ENCODE measurements at regions not wholly inside any gene's neighbourhood (a gene's known extent, or its start where the extent isn't known, plus 50 kb on each side); places are given as distances from the start of the nearest gene placed in this dataset.
"Not testable (repeated sequence)": the region's sequence is repeated elsewhere in the genome, so short reads cannot be mapped to it uniquely, and the experiment has no call there.

GRCh38 chr4:123676071-123676889 lies 279.7 kb downstream of the SPRY1 start:
- Histone ChIP-seq H3K27me3 (ENCODE audit: control insufficient read depth, insufficient read depth, low read length) (no peaks in the 10 kb centered on the region), H3K36me3 (ENCODE audit: control insufficient read depth, insufficient read depth, low read length) (no peaks in the 10 kb centered on the region), H3K4me3 (ENCODE audit: low read depth, low read length) (no peak overlapping the region)
- ChIA-PET POLR2A (no interaction called here), CTCF (no interaction called here)
- no peak for TF ChIP-seq CTCF (IDR thresholded peaks at IDR 0.05; ENCODE audit: insufficient read depth, low read depth, low read length)
- DNase-seq (ENCODE audit: low read depth): no peak

GRCh38 chr4:123676890-123677229 lies 280.3 kb downstream of the SPRY1 start:
- TF ChIP-seq CTCF (IDR thresholded peaks at IDR 0.05; ENCODE audit: insufficient read depth, low read depth, low read length): no peak
- no peaks in the 10 kb centered on the region for H3K36me3 ChIP-seq (ENCODE audit: control insufficient read depth, insufficient read depth, low read length)
- ChIA-PET POLR2A (no interaction called here), CTCF (no interaction called here)
- DNase-seq (ENCODE audit: low read depth): no peak
- H3K4me3 ChIP-seq (ENCODE audit: low read depth, low read length): no peak overlapping the region
- H3K27me3 ChIP-seq (ENCODE audit: control insufficient read depth, insufficient read depth, low read length): no peaks in the 10 kb centered on the region

GRCh38 chr4:123682931-123683330 lies 286.3 kb downstream of the SPRY1 start:
- H3K27me3 ChIP-seq (ENCODE audit: control insufficient read depth, insufficient read depth, low read length): no peaks in the 10 kb centered on the region
- CTCF ChIA-PET: interaction anchor here (0.6 to 0.7 kb wide), 2 partner anchors 109 to 153 kb away, joined by 3 to 6 read pairs; no protein-coding TSS in a partner anchor
- H3K36me3 ChIP-seq (ENCODE audit: control insufficient read depth, insufficient read depth, low read length): no peaks in the 10 kb centered on the region
- TF ChIP-seq CTCF (IDR thresholded peaks at IDR 0.05; ENCODE audit: insufficient read depth, low read depth, low read length): no peak
- no peak for DNase-seq (ENCODE audit: low read depth)
- H3K4me3 ChIP-seq (ENCODE audit: low read depth, low read length): no peak overlapping the region
- POLR2A ChIA-PET: no interaction called here

GRCh38 chr4:123684937-123685336 lies 288.3 kb downstream of the SPRY1 start:
- H3K36me3 ChIP-seq (ENCODE audit: control insufficient read depth, insufficient read depth, low read length); H3K27me3 ChIP-seq (ENCODE audit: control insufficient read depth, insufficient read depth, low read length); CTCF ChIA-PET; DNase-seq (ENCODE audit: low read depth); H3K4me3 ChIP-seq (ENCODE audit: low read depth, low read length); POLR2A ChIA-PET: not testable (repeated sequence)

- H3K27me3 ChIP-seq (ENCODE audit: control insufficient read depth, insufficient read depth, low read length); DNase-seq (ENCODE audit: low read depth); POLR2A ChIA-PET; CTCF ChIA-PET; H3K4me3 ChIP-seq (ENCODE audit: low read depth, low read length); H3K36me3 ChIP-seq (ENCODE audit: control insufficient read depth, insufficient read depth, low read length): not testable (repeated sequence)
Observed at GRCh38 chr4:123695531-123695930, 298.9 kb downstream of the SPRY1 start.

- ChIA-PET CTCF (no interaction called here), POLR2A (no interaction called here)
- Histone ChIP-seq H3K36me3 (ENCODE audit: control insufficient read depth, insufficient read depth, low read length) (no peaks in the 10 kb centered on the region), H3K27me3 (ENCODE audit: control insufficient read depth, insufficient read depth, low read length) (no peaks in the 10 kb centered on the region), H3K4me3 (ENCODE audit: low read depth, low read length) (no peak overlapping the region)
- no peak for TF ChIP-seq CTCF (IDR thresholded peaks at IDR 0.05; ENCODE audit: insufficient read depth, low read depth, low read length)
- no peak for DNase-seq (ENCODE audit: low read depth)
Observed at GRCh38 chr4:123696687-123697086, 300.1 kb downstream of the SPRY1 start.
